Pancreas (tissue), 10 donors: ENCODE measurements at regions not wholly inside any gene's neighbourhood (a gene's known extent, or its start where the extent isn't known, plus 50 kb on each side); places are given as distances from the start of the nearest gene placed in this dataset.

ENCODE experiments used
- ATAC-seq, 4 donors: fragments of 200-7000 bp; cut with Tn5 transposase; one replicate each; pipeline versions ENCODE4 v1.8.0 to v1.9.1; 2020; ENCODE audit warnings: mild to moderate bottlenecking in 4 of 4, moderate library complexity in 4 of 4
- DNase-seq, 6 donors: peaks; one replicate each; pipeline ENCODE4 v3.0.0-alpha.2; 2020
- FAIRE-seq: peaks from 2 replicates; lab custom pipeline; 2012; peaks lifted over from hg19 to GRCh38; lab: Jason Lieb, UNC
- H3K27ac ChIP-seq, 4 donors: fragments of 200-600 bp; sonication (generic); 1 replicate in 3 of 4; 2 replicates in 1 of 4; pipeline versions ENCODE4 v1.5.0 to v1.8.0; 2020
- H3K27me3 ChIP-seq, 4 donors: fragments of 200-600 bp; one replicate each; pipeline ENCODE4 v1.8.0; 2021
- H3K36me3 ChIP-seq, 3 donors: fragments of 200-600 bp; sonication (generic) in 1 of 3; one replicate each; pipeline versions ENCODE4 v1.5.0 to v1.8.0; 2020 to 2021
- H3K4me1 ChIP-seq, 3 donors: fragments of 200-600 bp; one replicate each; pipeline ENCODE4 v1.8.0; 2021
- H3K4me3 ChIP-seq, 4 donors: fragments of 200-600 bp; sonication (generic) in 2 of 4; one replicate each; pipeline versions ENCODE4 v1.5.0 to v1.8.0; 2020 to 2021
- H3K9me3 ChIP-seq, 4 donors: fragments of 200-600 bp; one replicate each; pipeline ENCODE4 v1.8.0; 2021
- CTCF ChIP-seq, 4 donors: fragments of 200-600 bp; sonication (generic) in 3 of 4; IDR thresholded peaks; one replicate each; pipeline versions ENCODE4 v1.5.0 to v1.8.0; 2021; ENCODE audit warnings: antibody characterized with exemption in 4 of 4
- WGBS, 2 donors: extraction: QIAGEN DNeasy Blood & Tissue Kit; methylation state at CpG; one replicate each; pipeline ENCODE4 v1.1.7; 2013; 5-methylcytosine and 5-hydroxymethylcytosine counted together
- intact Hi-C, 3 donors: fragments of 100-400 bp; cut with DNase I; formaldehyde crosslinking; loops; one replicate each; pipeline versions ENCODE4 v1.11.1 to v1.14.2; 2022
- donor health status: healthy with polysubstance abuse.
- donor health status: DM: no; HTN: no; CAD: no; lungs with moderate emphysema.
- donor health status: DM: no; HTN: no; CAD: no.
- donor health status: control.
- donor health status: control.
- donor health status: Bipolar disorder and iron deficiency.
- donor health status: DM: yes; HTN: yes; CAD: no.
- donor health status: DM: no; HTN: no; CAD: no.
- donor health status: DM: no; HTN: no; CAD: no.
- donor health status: DM: yes; HTN: yes; CAD: no.

- H3K9me3 ChIP-seq = no peaks in the 10 kb centered on the region
- intact Hi-C loops = no loop called here
- H3K36me3 ChIP-seq = no peaks in the 10 kb centered on the region
- H3K27ac ChIP-seq = no peak overlapping the region
- no peak overlapping the region for H3K4me3 ChIP-seq
- DNase-seq (no peak), FAIRE-seq (no peak), ATAC-seq (no peak)
- no peak for TF ChIP-seq CTCF (IDR thresholded peaks at IDR 0.05)
- H3K4me1 ChIP-seq = peaks cover 0 to 9% (median 9%) of the 10 kb centered on the region in 3 donors
- WGBS, 2 donors = 97 to 99% methylated on average over 5 of the region's 5 CpGs
- no peaks in the 10 kb centered on the region for H3K27me3 ChIP-seq
These were observed 512.9 kb downstream of the EFNA5 start for GRCh38 chr5:107157809-107158208.

GRCh38 chr5:107155707-107156106, 515.0 kb downstream of the EFNA5 start:
- no peak for FAIRE-seq
- no peaks in the 10 kb centered on the region for H3K27me3 ChIP-seq
- DNase-seq = no peak
- no peaks in the 10 kb centered on the region for H3K36me3 ChIP-seq
- H3K4me3 ChIP-seq = no peak overlapping the region
- ATAC-seq = no peak
- no peaks in the 10 kb centered on the region for H3K9me3 ChIP-seq
- TF ChIP-seq CTCF (IDR thresholded peaks at IDR 0.05) = no peak
- intact Hi-C loops = no loop called here
- WGBS, 2 donors = 73 to 78% methylated on average over 4 of the region's 4 CpGs
- peaks cover 0 to 14% (median 9%) of the 10 kb centered on the region in 3 donors for H3K4me1 ChIP-seq
- no peak overlapping the region for H3K27ac ChIP-seq

GRCh38 chr5:107154593-107154992, 516.1 kb downstream of the EFNA5 start:
- DNase-seq (no peak), ATAC-seq (no peak), FAIRE-seq (no peak)
- 95 to 96% methylated on average over 6 of the region's 6 CpGs for WGBS, 2 donors
- no peak for TF ChIP-seq CTCF (IDR thresholded peaks at IDR 0.05)
- Histone ChIP-seq H3K4me3 (no peak overlapping the region), H3K27ac (no peak overlapping the region), H3K27me3 (no peaks in the 10 kb centered on the region), H3K36me3 (no peaks in the 10 kb centered on the region), H3K9me3 (no peaks in the 10 kb centered on the region), H3K4me1 (peaks cover 0 to 14% (median 9%) of the 10 kb centered on the region in 3 donors)
- intact Hi-C loops = no loop called here

GRCh38 chr5:107153283-107153682, 517.5 kb downstream of the EFNA5 start:
- ATAC-seq = peak; percentile 64 to 90 (median 84)
- 9% methylated on average over 2 of the region's 2 CpGs for WGBS, 2 donors

More at GRCh38 chr5:107153283-107153682, 517.5 kb downstream of the EFNA5 start:
- Histone ChIP-seq H3K27ac (no peak overlapping the region), H3K36me3 (no peaks in the 10 kb centered on the region), H3K4me3 (no peak overlapping the region), H3K27me3 (no peaks in the 10 kb centered on the region), H3K4me1 (peaks cover 0 to 14% (median 9%) of the 10 kb centered on the region in 3 donors), H3K9me3 (no peaks in the 10 kb centered on the region)
- TF ChIP-seq CTCF (IDR thresholded peaks at IDR 0.05) = no peak
- no peak for DNase-seq
- FAIRE-seq = no peak
- intact Hi-C loops = no loop called here
